ENCODE measurements at regions not wholly inside any gene's neighbourhood (a gene's known extent, or its start where the extent isn't known, plus 50 kb on each side); places are given as distances from the start of the nearest gene placed in this dataset.

- Histone ChIP-seq H3K4me1 (replicated peaks in 1 of 2; ENCODE audit: control insufficient read depth in 2 of 2, insufficient read depth in 2 of 2, low read length in 2 of 2) (no peaks in the 10 kb centered on the region), H3K4me2 (ENCODE audit: insufficient read depth, low read length) (no peak overlapping the region), H2AFZ (ENCODE audit: low read depth, low read length) (no peak overlapping the region), H3K27me3 (ENCODE audit: control insufficient read depth in 2 of 2, insufficient read depth in 2 of 2, low read length in 2 of 2) (no peaks in the 10 kb centered on the region), H3K79me2 (ENCODE audit: control insufficient read depth, insufficient read depth, low read length) (no peaks in the 10 kb centered on the region), H3K9me1 (ENCODE audit: control insufficient read depth, insufficient read depth, low read length) (no peaks in the 10 kb centered on the region), H3K36me3 (ENCODE audit: control insufficient read depth, insufficient read depth, low read length) (no peaks in the 10 kb centered on the region), H4K20me1 (replicated peaks; ENCODE audit: control insufficient read depth, insufficient read depth, low read length) (no peaks in the 10 kb centered on the region), H3K9me3 (replicated peaks; ENCODE audit: control insufficient read depth, insufficient read depth, low read depth, low read length) (no peaks in the 10 kb centered on the region), H3K4me3 (no peak overlapping the region), H3K9ac (ENCODE audit: insufficient read depth in 1 of 2, low read depth in 2 of 2, low read length in 2 of 2) (no peak overlapping the region), H3K27ac (ENCODE audit: extremely low read depth, low read depth, low read length) (no peak overlapping the region)
- DNase-seq (ENCODE audit: extremely low read depth in 1 of 4, low spot score in 3 of 4): no peak
- no peak for FAIRE-seq
- TF ChIP-seq SP2 (IDR thresholded peaks at IDR 0.05; ENCODE audit: extremely low read depth, low read depth, low read length, poor library complexity, severe bottlenecking): no peak
- no peak for TF ChIP-seq POLR2G (IDR thresholded peaks at IDR 0.05; ENCODE audit: low read depth, low read length)
- POLR2A ChIA-PET: no interaction called here
- ATAC-seq: no peak
- BruUV-seq (replicated peaks): no TSS peak
- intact Hi-C loops (cut with micrococcal nuclease): no loop called here
- in situ Hi-C loops (cut with MboI): no loop called here
- CTCF ChIA-PET (ENCODE audit: low intra/inter-chr PET ratio): no interaction called here
- WGBS (ENCODE audit: insufficient coverage, low coverage, missing lambda C conversion rate): 0% methylated on average over 2 of the region's 2 CpGs
Measured at GRCh38 chr2:108145557-108146326, 94.0 kb upstream of the SULT1C3 start.

GRCh38 chr2:108148555-108148954, 91.2 kb upstream of the SULT1C3 start:
- H3K79me2 ChIP-seq (ENCODE audit: control insufficient read depth, insufficient read depth, low read length): no peaks in the 10 kb centered on the region
- ChIA-PET POLR2A (no interaction called here), CTCF (ENCODE audit: low intra/inter-chr PET ratio) (no interaction called here)
- H3K36me3 ChIP-seq (ENCODE audit: control insufficient read depth, insufficient read depth, low read length): no peaks in the 10 kb centered on the region
- no TSS peak for BruUV-seq (replicated peaks)
- no peak overlapping the region for H3K4me3 ChIP-seq
- H2AFZ ChIP-seq (ENCODE audit: low read depth, low read length): no peak overlapping the region
- TF ChIP-seq HMBOX1 (IDR thresholded peaks at IDR 0.05) (no peak), ZNF316 (IDR thresholded peaks at IDR 0.05) (peak; percentile 50; the same call in 1 of the 2 replicates), C11orf30 (IDR thresholded peaks at IDR 0.05; ENCODE audit: low read depth) (0 out of 2 replicates have a peak, but pooled peaks have one; percentile 17), ARID2 (IDR thresholded peaks at IDR 0.05) (no peak)
- H3K4me2 ChIP-seq (ENCODE audit: insufficient read depth, low read length): no peak overlapping the region
- WGBS (ENCODE audit: insufficient coverage, low coverage, missing lambda C conversion rate): 4% methylated on average over 6 of the region's 6 CpGs
- DNase-seq (ENCODE audit: extremely low read depth in 1 of 4, low spot score in 3 of 4) (no peak), FAIRE-seq (no peak), ATAC-seq (no peak)
- no peaks in the 10 kb centered on the region for H3K9me3 ChIP-seq (replicated peaks; ENCODE audit: control insufficient read depth, insufficient read depth, low read depth, low read length)
- no peak overlapping the region for H3K27ac ChIP-seq (ENCODE audit: extremely low read depth, low read depth, low read length)
- H3K27me3 ChIP-seq (ENCODE audit: control insufficient read depth in 2 of 2, insufficient read depth in 2 of 2, low read length in 2 of 2): no peaks in the 10 kb centered on the region
- H3K4me1 ChIP-seq (replicated peaks in 1 of 2; ENCODE audit: control insufficient read depth in 2 of 2, insufficient read depth in 2 of 2, low read length in 2 of 2): no peaks in the 10 kb centered on the region
- intact Hi-C loops (cut with micrococcal nuclease) (no loop called here), in situ Hi-C loops (cut with MboI) (no loop called here)
- no peaks in the 10 kb centered on the region for H3K9me1 ChIP-seq (ENCODE audit: control insufficient read depth, insufficient read depth, low read length)
- H4K20me1 ChIP-seq (replicated peaks; ENCODE audit: control insufficient read depth, insufficient read depth, low read length): no peaks in the 10 kb centered on the region
- no peak overlapping the region for H3K9ac ChIP-seq (ENCODE audit: insufficient read depth in 1 of 2, low read depth in 2 of 2, low read length in 2 of 2)
